NCI-H1092 treated with DMSO at 0.1 percent for 48 hours (cell line): ENCODE measurements at regions not wholly inside any gene's neighbourhood (a gene's known extent, or its start where the extent isn't known, plus 50 kb on each side); places are given as distances from the start of the nearest gene placed in this dataset.

Experiments used
- DNase-seq: peaks from one replicate; lab custom pipeline; 2025; lab: John Stamatoyannopoulos, UW

GRCh38 chr5:1936413-1936812 lies 53.7 kb upstream of the IRX4 start:
- no peak for DNase-seq

GRCh38 chr5:1934801-1935429 lies 52.2 kb upstream of the IRX4 start:
- no peak for DNase-seq

- no peak for DNase-seq
Observed at GRCh38 chr5:1934056-1934394, 51.3 kb upstream of the IRX4 start.

GRCh38 chr5:1933364-1934055 lies 50.8 kb upstream of the IRX4 start:
- no peak for DNase-seq
